Suprapubic skin (tissue), 3 donors: ENCODE measurements at regions not wholly inside any gene's neighbourhood (a gene's known extent, or its start where the extent isn't known, plus 50 kb on each side); places are given as distances from the start of the nearest gene placed in this dataset.

ENCODE experiments used
- POLR2A ChIP-seq, 2 donors: fragments of 450-650 bp; IDR thresholded peaks; one replicate each; pipeline ENCODE4 v1.6.1; 2017; ENCODE audit warnings: antibody characterized with exemption in 2 of 2, mild to moderate bottlenecking in 2 of 2, moderate library complexity in 2 of 2
- TF ChIP-seq, protein P1 (sequence below), 2 donors: fragments of 200-600 bp in 1 of 2; fragments of 450-650 bp in 1 of 2; sonication (generic) in 1 of 2; IDR thresholded peaks; one replicate each; pipeline ENCODE4 v1.5.1; 2016 to 2019; ENCODE audit warnings: antibody characterized with exemption in 2 of 2, mild to moderate bottlenecking in 1 of 2, moderate library complexity in 1 of 2

DNA sequence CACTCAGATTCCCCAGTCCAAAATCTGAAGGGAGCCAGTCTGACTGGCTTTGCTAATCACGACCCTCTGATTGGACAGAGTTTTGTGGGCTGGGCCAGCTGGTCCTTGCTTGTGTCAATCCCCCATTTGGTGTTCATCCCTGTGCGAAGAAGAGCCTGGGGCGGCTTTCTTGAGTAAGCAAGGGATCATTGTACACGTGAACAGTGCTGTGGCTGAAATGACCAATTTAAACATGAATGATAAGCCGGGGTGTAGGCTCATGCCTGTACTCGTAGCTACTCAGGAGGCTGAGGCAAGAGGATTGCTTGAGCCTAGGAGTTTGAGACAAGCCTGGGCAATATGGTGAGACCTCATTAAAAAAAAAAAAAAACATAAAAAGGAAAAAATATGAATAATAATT is 379.1 kb downstream of the RAPGEF2 start:
- TF ChIP-seq, protein P1, sequence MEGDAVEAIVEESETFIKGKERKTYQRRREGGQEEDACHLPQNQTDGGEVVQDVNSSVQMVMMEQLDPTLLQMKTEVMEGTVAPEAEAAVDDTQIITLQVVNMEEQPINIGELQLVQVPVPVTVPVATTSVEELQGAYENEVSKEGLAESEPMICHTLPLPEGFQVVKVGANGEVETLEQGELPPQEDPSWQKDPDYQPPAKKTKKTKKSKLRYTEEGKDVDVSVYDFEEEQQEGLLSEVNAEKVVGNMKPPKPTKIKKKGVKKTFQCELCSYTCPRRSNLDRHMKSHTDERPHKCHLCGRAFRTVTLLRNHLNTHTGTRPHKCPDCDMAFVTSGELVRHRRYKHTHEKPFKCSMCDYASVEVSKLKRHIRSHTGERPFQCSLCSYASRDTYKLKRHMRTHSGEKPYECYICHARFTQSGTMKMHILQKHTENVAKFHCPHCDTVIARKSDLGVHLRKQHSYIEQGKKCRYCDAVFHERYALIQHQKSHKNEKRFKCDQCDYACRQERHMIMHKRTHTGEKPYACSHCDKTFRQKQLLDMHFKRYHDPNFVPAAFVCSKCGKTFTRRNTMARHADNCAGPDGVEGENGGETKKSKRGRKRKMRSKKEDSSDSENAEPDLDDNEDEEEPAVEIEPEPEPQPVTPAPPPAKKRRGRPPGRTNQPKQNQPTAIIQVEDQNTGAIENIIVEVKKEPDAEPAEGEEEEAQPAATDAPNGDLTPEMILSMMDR (IDR thresholded peaks at IDR 0.05), result no peak
- TF ChIP-seq POLR2A (IDR thresholded peaks at IDR 0.05), result no peak
